Adrenal gland (tissue), 9 donors: ENCODE measurements at regions not wholly inside any gene's neighbourhood (a gene's known extent, or its start where the extent isn't known, plus 50 kb on each side); places are given as distances from the start of the nearest gene placed in this dataset.
"Not testable (repeated sequence)": the region's sequence is repeated elsewhere in the genome, so short reads cannot be mapped to it uniquely, and the experiment has no call there.

ENCODE experiments used
- DNase-seq, 7 donors: peaks; one replicate each; pipeline ENCODE4 v3.0.0-alpha.2; 2019 to 2020
- H3K27ac ChIP-seq, 5 donors: fragments of 200-600 bp; sonication (generic) in 4 of 5; 1 replicate in 3 of 5; 2 replicates in 2 of 5; pipeline versions ENCODE4 v1.5.1 to v1.8.0; 2016 to 2020; ENCODE audit warnings: mild to moderate bottlenecking in 1 of 5
- H3K27me3 ChIP-seq: fragments of 200-600 bp; 2 replicates; pipeline ENCODE4 v1.8.0; 2021
- H3K36me3 ChIP-seq, 2 donors: fragments of 200-600 bp; replicated peaks in 1 of 2; 1 replicate in 1 of 2; 2 replicates in 1 of 2; pipeline versions ENCODE4 v1.5.1 to v1.8.0; 2018 to 2022
- H3K4me1 ChIP-seq, 2 donors: fragments of 200-600 bp; replicated peaks in 1 of 2; 1 replicate in 1 of 2; 2 replicates in 1 of 2; pipeline versions ENCODE4 v1.5.1 to v1.8.0; 2018 to 2021
- H3K4me3 ChIP-seq, 4 donors: fragments of 200-600 bp; sonication (generic) in 3 of 4; one replicate each; pipeline ENCODE4 v1.5.1; 2016 to 2018
- H3K9me3 ChIP-seq, 3 donors: fragments of 200-600 bp; sonication (generic) in 1 of 3; replicated peaks in 1 of 3; 1 replicate in 2 of 3; 2 replicates in 1 of 3; pipeline versions ENCODE4 v1.5.1 to v1.8.0; 2016 to 2021
- CTCF ChIP-seq, 6 experiments: fragments of 450-650 bp in 4 of 6; fragments of 200-600 bp in 2 of 6; sonication (generic) in 1 of 6; IDR thresholded peaks; 1 replicate in 5 of 6; 2 replicates in 1 of 6; pipeline versions ENCODE4 v1.5.1 to v1.8.0; 2016 to 2021; ENCODE audit warnings: antibody characterized with exemption in 6 of 6, mild to moderate bottlenecking in 2 of 6, moderate library complexity in 1 of 6
- POLR2A ChIP-seq, 2 donors: fragments of 450-650 bp; IDR thresholded peaks; one replicate each; pipeline ENCODE4 v1.6.1; 2017; ENCODE audit warnings: antibody characterized with exemption in 2 of 2, mild to moderate bottlenecking in 2 of 2, moderate library complexity in 1 of 2
- WGBS, 4 donors: extraction: QIAGEN DNeasy Blood & Tissue Kit in 2 of 4; methylation state at CpG; one replicate each; pipeline versions ENCODE4 v1.1.5 to v1.1.7; 2013 to 2017; 5-methylcytosine and 5-hydroxymethylcytosine counted together
- intact Hi-C, 2 donors: fragments of 100-400 bp; cut with DNase I; formaldehyde crosslinking; loops; one replicate each; pipeline versions ENCODE4 v1.14.1 to v1.15.0; 2022 to 2023
- donor health status: healthy with polysubstance abuse.
- donor health status: Bipolar disorder and iron deficiency.
- donor health status: DM: yes; HTN: yes; CAD: no.
- donor health status: DM: no; HTN: no; CAD: no.
- donor health status: DM: no; HTN: no; CAD: no.

- DNase-seq: no peak
- WGBS, 4 donors: 67 to 88% (median 79%) methylated on average over 1 of the region's 1 CpG
- Histone ChIP-seq H3K27me3 (peaks cover 5% of the 10 kb centered on the region), H3K4me1 (no peaks in the 10 kb centered on the region), H3K4me3 (no peak overlapping the region), H3K36me3 (no peaks in the 10 kb centered on the region), H3K27ac (no peak overlapping the region), H3K9me3 (no peaks in the 10 kb centered on the region)
- intact Hi-C loops: no loop called here
- TF ChIP-seq POLR2A (IDR thresholded peaks at IDR 0.05): no peak
- no peak for TF ChIP-seq CTCF (IDR thresholded peaks at IDR 0.05)
Measured at GRCh38 chr5:154540600-154540999, 62.6 kb upstream of the HAND1 start.

- Histone ChIP-seq H3K4me1 (no peaks in the 10 kb centered on the region), H3K27ac (no peak overlapping the region), H3K27me3 (peaks cover 5% of the 10 kb centered on the region), H3K36me3 (no peaks in the 10 kb centered on the region), H3K4me3 (no peak overlapping the region), H3K9me3 (no peaks in the 10 kb centered on the region)
- intact Hi-C loops: no loop called here
- no peak for TF ChIP-seq CTCF (IDR thresholded peaks at IDR 0.05)
- TF ChIP-seq POLR2A (IDR thresholded peaks at IDR 0.05): no peak
- 70 to 81% (median 78%) methylated on average over 6 of the region's 6 CpGs for WGBS, 4 donors
- no peak for DNase-seq
Measured at GRCh38 chr5:154538492-154538891, 60.5 kb upstream of the HAND1 start.

- DNase-seq, H3K27me3 ChIP-seq, H3K9me3 ChIP-seq, H3K4me3 ChIP-seq, intact Hi-C loops, H3K4me1 ChIP-seq, H3K36me3 ChIP-seq, H3K27ac ChIP-seq: not testable (repeated sequence)
- WGBS, 4 donors: 86 to 97% (median 93%) methylated on average over 4 of the region's 4 CpGs
Measured at GRCh38 chr5:154536439-154536838, 58.4 kb upstream of the HAND1 start.

GRCh38 chr5:154535535-154535934, 57.5 kb upstream of the HAND1 start:
- Histone ChIP-seq H3K4me3 (no peak overlapping the region), H3K27me3 (no peaks in the 10 kb centered on the region), H3K9me3 (no peaks in the 10 kb centered on the region), H3K27ac (no peak overlapping the region), H3K36me3 (no peaks in the 10 kb centered on the region), H3K4me1 (no peaks in the 10 kb centered on the region)
- WGBS, 4 donors: 63 to 84% (median 68%) methylated on average over 2 of the region's 2 CpGs
- intact Hi-C loops: no loop called here
- no peak for DNase-seq
- TF ChIP-seq POLR2A (IDR thresholded peaks at IDR 0.05) (no peak), CTCF (IDR thresholded peaks at IDR 0.05) (no peak)

GRCh38 chr5:154534457-154535050, 56.5 kb upstream of the HAND1 start:
- Histone ChIP-seq H3K27me3 (no peaks in the 10 kb centered on the region), H3K36me3 (no peaks in the 10 kb centered on the region), H3K9me3 (no peaks in the 10 kb centered on the region), H3K27ac (no peak overlapping the region), H3K4me1 (no peaks in the 10 kb centered on the region), H3K4me3 (no peak overlapping the region)
- WGBS, 4 donors: 66 to 77% (median 75%) methylated on average over 10 to 12 of the region's 12 CpGs
- intact Hi-C loops: no loop called here
- peak in 1 of 7 donors; percentile 10 for DNase-seq
- TF ChIP-seq CTCF (IDR thresholded peaks at IDR 0.05): no peak
- no peak for TF ChIP-seq POLR2A (IDR thresholded peaks at IDR 0.05)
